Activated T-helper 17 cell treated with anti-CD3 and anti-CD28 coated beads, Interleukin-2, amount 50 U/mL, for 72 hours (primary cell): ENCODE measurements at regions not wholly inside any gene's neighbourhood (a gene's known extent, or its start where the extent isn't known, plus 50 kb on each side); places are given as distances from the start of the nearest gene placed in this dataset.

Source experiments
- ATAC-seq: fragments of 150-1000 bp; cut with Tn5 transposase; replicated peaks from 2 replicates; pipeline ENCODE4 v1.10.0; 2021; ENCODE audit warnings: mild to moderate bottlenecking, moderate library complexity
- H3K27ac Mint-ChIP-seq: one replicate; pipeline ENCODE4 v1.8.0; 2022; ENCODE audit warnings: mixed read lengths
- H3K27me3 Mint-ChIP-seq: one replicate; pipeline ENCODE4 v1.8.0; 2022; ENCODE audit warnings: mixed read lengths
- H3K36me3 Mint-ChIP-seq: one replicate; pipeline ENCODE4 v1.8.0; 2022; ENCODE audit warnings: low read depth, mild to moderate bottlenecking, mixed read lengths
- H3K4me1 Mint-ChIP-seq: one replicate; pipeline ENCODE4 v1.8.0; 2022; ENCODE audit warnings: mixed read lengths
- H3K4me3 Mint-ChIP-seq: one replicate; pipeline ENCODE4 v1.8.0; 2022; ENCODE audit warnings: mild to moderate bottlenecking, mixed read lengths
- H3K9me3 Mint-ChIP-seq: one replicate; pipeline ENCODE4 v1.8.0; 2022; ENCODE audit warnings: mixed read lengths

GRCh38 chr6:132868057-132868456 lies 53.7 kb downstream of the RPS12 start:
- no peak for ATAC-seq

GRCh38 chr6:132872923-132873322 lies 58.6 kb downstream of the RPS12 start:
- ATAC-seq = peak; percentile 91
- Mint-ChIP-seq H3K36me3 (no peaks in the 10 kb centered on the region), H3K4me1 (no peaks in the 10 kb centered on the region), H3K4me3 (no peak overlapping the region), H3K27ac (no peak overlapping the region), H3K27me3 (peaks cover 16% of the 10 kb centered on the region), H3K9me3 (no peaks in the 10 kb centered on the region)

More at GRCh38 chr6:132868057-132868456, 53.7 kb downstream of the RPS12 start:
- Mint-ChIP-seq H3K27ac (no peak overlapping the region), H3K36me3 (no peaks in the 10 kb centered on the region), H3K27me3 (peaks cover 13% of the 10 kb centered on the region), H3K4me3 (no peak overlapping the region), H3K9me3 (no peaks in the 10 kb centered on the region), H3K4me1 (no peaks in the 10 kb centered on the region)

- H3K36me3 Mint-ChIP-seq = no peaks in the 10 kb centered on the region
- no peak overlapping the region for H3K27ac Mint-ChIP-seq
- H3K4me1 Mint-ChIP-seq = no peaks in the 10 kb centered on the region
- peaks cover 14% of the 10 kb centered on the region for H3K27me3 Mint-ChIP-seq
- no peaks in the 10 kb centered on the region for H3K9me3 Mint-ChIP-seq
- no peak overlapping the region for H3K4me3 Mint-ChIP-seq
- ATAC-seq = no peak
These were observed 62.6 kb downstream of the RPS12 start for GRCh38 chr6:132877003-132877402.

GRCh38 chr6:132887204-132887603 lies 72.8 kb downstream of the RPS12 start:
- no peak overlapping the region for H3K27ac Mint-ChIP-seq
- H3K36me3 Mint-ChIP-seq = no peaks in the 10 kb centered on the region
- H3K4me1 Mint-ChIP-seq = no peaks in the 10 kb centered on the region
- peak; percentile 24 for ATAC-seq
- no peak overlapping the region for H3K4me3 Mint-ChIP-seq
- H3K27me3 Mint-ChIP-seq = peaks cover 4% of the 10 kb centered on the region
- H3K9me3 Mint-ChIP-seq = peaks cover 5% of the 10 kb centered on the region

- no peak for ATAC-seq
- Mint-ChIP-seq H3K36me3 (no peaks in the 10 kb centered on the region), H3K27me3 (peaks cover 4% of the 10 kb centered on the region), H3K4me1 (no peaks in the 10 kb centered on the region), H3K4me3 (no peak overlapping the region), H3K9me3 (peaks cover 5% of the 10 kb centered on the region), H3K27ac (no peak overlapping the region)
These were observed 74.3 kb downstream of the RPS12 start for GRCh38 chr6:132888701-132889100.

DNA sequence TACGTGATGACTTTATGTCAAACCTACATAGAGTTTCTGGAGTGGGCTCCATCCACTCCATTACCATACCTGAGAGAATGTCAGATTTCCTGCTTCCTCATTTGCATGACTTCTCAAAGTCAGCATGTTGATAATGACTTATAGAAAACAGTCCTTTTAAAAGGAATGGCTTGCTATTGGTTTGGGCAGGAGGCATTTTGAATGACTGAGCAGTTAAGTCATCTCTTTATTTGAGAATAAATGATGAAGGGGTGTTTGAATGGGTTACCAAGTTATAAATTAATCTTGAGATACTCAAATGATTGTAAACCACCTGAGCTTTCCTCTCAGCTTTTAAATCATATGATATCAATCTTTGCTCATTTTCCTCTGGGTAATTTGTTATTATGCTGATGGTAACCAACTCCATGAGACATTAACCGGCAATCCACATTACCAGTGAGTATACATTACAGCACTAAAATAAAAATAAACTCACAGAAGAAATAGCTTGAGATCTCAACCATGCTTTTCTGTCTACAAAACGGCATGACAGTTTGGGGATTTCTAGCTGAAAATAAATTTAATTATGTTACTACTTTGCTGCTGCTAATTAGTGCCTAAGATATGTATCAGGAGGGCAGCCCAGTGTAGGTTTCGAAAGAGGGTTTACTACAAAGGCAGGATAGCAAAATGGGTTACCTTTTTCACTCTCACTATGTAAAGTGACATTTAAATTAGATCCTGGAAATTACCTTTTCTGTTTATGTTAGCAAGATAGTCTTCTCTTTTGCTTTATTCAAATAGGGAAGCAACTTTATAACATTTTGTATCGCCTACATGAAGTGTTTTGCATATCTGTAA lies 78.8 kb downstream of the RPS12 start:
- Mint-ChIP-seq H3K36me3 (no peaks in the 10 kb centered on the region), H3K4me1 (no peaks in the 10 kb centered on the region), H3K9me3 (peaks cover 5% of the 10 kb centered on the region), H3K4me3 (no peak overlapping the region), H3K27ac (no peak overlapping the region), H3K27me3 (peaks cover 8% of the 10 kb centered on the region)
- ATAC-seq = no peak

DNA sequence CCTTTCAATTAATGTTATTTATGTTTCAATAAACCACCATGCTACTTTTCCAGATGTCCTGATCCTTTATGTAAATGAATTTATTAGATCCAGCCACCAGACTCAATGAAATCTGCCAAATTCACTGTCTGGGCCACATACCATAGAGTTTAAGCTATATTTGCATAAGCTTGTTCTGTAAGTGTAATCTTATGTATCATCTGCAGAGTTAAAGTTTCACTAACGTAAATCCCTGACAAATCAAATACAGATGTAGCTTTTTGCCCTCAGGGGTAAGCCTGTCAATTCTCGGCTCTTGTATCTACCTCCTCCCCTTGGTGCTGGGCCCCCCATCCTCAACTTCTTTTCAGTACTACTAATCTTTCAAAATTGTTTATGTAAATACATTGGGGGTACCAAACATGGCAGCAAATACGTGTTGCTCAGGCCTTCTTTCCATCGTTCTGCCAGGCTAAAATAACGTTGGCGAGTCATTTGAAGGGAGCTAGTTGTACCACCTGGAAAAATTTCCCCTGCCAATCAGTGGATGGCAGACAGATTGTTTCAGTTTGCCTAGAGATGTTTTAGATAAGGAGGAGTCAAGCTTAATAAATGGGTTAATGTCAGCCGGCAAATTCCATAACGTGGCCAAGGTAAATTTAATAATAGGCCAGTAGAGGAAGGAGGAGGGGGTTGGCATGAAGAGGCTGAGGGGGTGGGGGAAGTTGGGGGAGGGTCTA lies 79.6 kb downstream of the RPS12 start:
- H3K36me3 Mint-ChIP-seq = no peaks in the 10 kb centered on the region
- H3K27me3 Mint-ChIP-seq = peaks cover 8% of the 10 kb centered on the region
- H3K4me3 Mint-ChIP-seq = no peak overlapping the region
- H3K27ac Mint-ChIP-seq = no peak overlapping the region
- H3K9me3 Mint-ChIP-seq = peaks cover 5% of the 10 kb centered on the region
- ATAC-seq = no peak
- no peaks in the 10 kb centered on the region for H3K4me1 Mint-ChIP-seq

- no peaks in the 10 kb centered on the region for H3K4me1 Mint-ChIP-seq
These were observed 84.0 kb downstream of the RPS12 start for GRCh38 chr6:132898376-132898775.

GRCh38 chr6:132900849-132901248 lies 86.5 kb downstream of the RPS12 start:
- H3K36me3 Mint-ChIP-seq = no peaks in the 10 kb centered on the region
- no peak for ATAC-seq
- H3K27ac Mint-ChIP-seq = no peak overlapping the region
- no peak overlapping the region for H3K4me3 Mint-ChIP-seq
- peaks cover 3% of the 10 kb centered on the region for H3K27me3 Mint-ChIP-seq
- H3K9me3 Mint-ChIP-seq = no peaks in the 10 kb centered on the region
- no peaks in the 10 kb centered on the region for H3K4me1 Mint-ChIP-seq

More at GRCh38 chr6:132898376-132898775, 84.0 kb downstream of the RPS12 start:
- H3K9me3 Mint-ChIP-seq = no peaks in the 10 kb centered on the region
- H3K36me3 Mint-ChIP-seq = no peaks in the 10 kb centered on the region
- no peak for ATAC-seq
- no peak overlapping the region for H3K4me3 Mint-ChIP-seq
- no peak overlapping the region for H3K27ac Mint-ChIP-seq
- H3K27me3 Mint-ChIP-seq = peaks cover 6% of the 10 kb centered on the region

- Mint-ChIP-seq H3K36me3 (no peaks in the 10 kb centered on the region), H3K27ac (no peak overlapping the region), H3K4me1 (no peaks in the 10 kb centered on the region), H3K9me3 (no peaks in the 10 kb centered on the region), H3K27me3 (peaks cover 3% of the 10 kb centered on the region), H3K4me3 (no peak overlapping the region)
- ATAC-seq = no peak
These were observed 88.5 kb downstream of the RPS12 start for GRCh38 chr6:132902901-132903300.

DNA sequence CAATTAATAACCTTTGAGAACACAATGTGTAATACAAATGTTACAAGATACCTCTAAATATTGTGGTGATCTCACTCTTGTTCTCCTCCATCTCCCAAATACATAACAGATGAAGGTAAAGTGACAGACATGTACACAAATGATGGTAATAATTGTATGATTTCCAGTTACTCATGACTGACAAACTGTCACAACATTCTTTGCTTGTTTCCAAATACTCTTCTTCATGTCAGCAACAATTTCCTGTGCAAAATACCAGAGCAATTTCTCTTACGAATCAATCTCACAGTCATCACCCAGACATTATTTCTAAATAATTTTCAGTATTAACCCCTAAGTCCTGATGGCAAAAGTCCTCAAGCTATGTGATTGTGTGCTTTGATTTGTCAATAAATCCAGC lies 92.9 kb downstream of the RPS12 start:
- no peak overlapping the region for H3K27ac Mint-ChIP-seq
- no peaks in the 10 kb centered on the region for H3K4me1 Mint-ChIP-seq
- H3K9me3 Mint-ChIP-seq = no peaks in the 10 kb centered on the region
- no peaks in the 10 kb centered on the region for H3K36me3 Mint-ChIP-seq
- H3K27me3 Mint-ChIP-seq = peaks cover 4% of the 10 kb centered on the region
- ATAC-seq = no peak
- H3K4me3 Mint-ChIP-seq = no peak overlapping the region

- ATAC-seq = no peak
- Mint-ChIP-seq H3K4me1 (no peaks in the 10 kb centered on the region), H3K4me3 (no peak overlapping the region), H3K9me3 (no peaks in the 10 kb centered on the region), H3K36me3 (no peaks in the 10 kb centered on the region), H3K27me3 (peaks cover 4% of the 10 kb centered on the region), H3K27ac (no peak overlapping the region)
These were observed 93.5 kb downstream of the RPS12 start for GRCh38 chr6:132907914-132908313.

GRCh38 chr6:132909742-132910141 lies 95.4 kb downstream of the RPS12 start:
- no peak for ATAC-seq
- Mint-ChIP-seq H3K36me3 (no peaks in the 10 kb centered on the region), H3K4me1 (no peaks in the 10 kb centered on the region), H3K9me3 (no peaks in the 10 kb centered on the region), H3K4me3 (no peak overlapping the region), H3K27ac (no peak overlapping the region), H3K27me3 (peaks cover 6% of the 10 kb centered on the region)

GRCh38 chr6:132910759-132911158 lies 96.4 kb downstream of the RPS12 start:
- Mint-ChIP-seq H3K9me3 (no peaks in the 10 kb centered on the region), H3K4me1 (no peaks in the 10 kb centered on the region), H3K27ac (no peak overlapping the region), H3K4me3 (no peak overlapping the region), H3K36me3 (no peaks in the 10 kb centered on the region), H3K27me3 (peaks cover 13% of the 10 kb centered on the region)
- ATAC-seq = no peak
